ENCODE measurements at regions not wholly inside any gene's neighbourhood (a gene's known extent, or its start where the extent isn't known, plus 50 kb on each side); places are given as distances from the start of the nearest gene placed in this dataset.
A peak's percentile ranks its signal among the peaks of the same experiment; 100 is the strongest.

DNA sequence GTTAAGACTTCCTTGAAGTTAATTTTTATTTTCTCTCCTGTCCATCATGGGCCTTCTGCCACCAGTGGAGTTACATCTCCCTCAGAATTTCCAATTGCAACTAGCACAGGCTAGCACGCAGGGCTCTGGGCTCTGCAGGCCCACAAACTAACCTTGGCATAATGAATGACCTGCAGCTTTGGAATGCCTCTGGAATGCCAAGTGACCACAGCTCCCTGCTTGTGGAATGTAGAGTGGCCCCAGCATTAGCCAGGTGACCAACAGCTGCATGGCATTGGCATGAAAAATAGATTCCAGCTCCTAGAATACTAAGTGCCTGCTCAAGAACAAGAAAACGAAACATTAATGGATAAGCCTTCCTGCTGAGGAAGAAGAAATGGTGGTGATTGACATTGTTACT lies 726.1 kb downstream of the BRINP1 start:
- no peak overlapping the region for H2AK5ac ChIP-seq (ENCODE audit: insufficient read length, low read length)
- H2BK5ac ChIP-seq (ENCODE audit: insufficient read length, low read length) = no peak overlapping the region
- no peaks in the 10 kb centered on the region for H3K9me3 ChIP-seq (ENCODE audit: control insufficient read depth, low read depth, low read length)
- H3K4me3 Mint-ChIP-seq = no peak overlapping the region
- no peak overlapping the region for H3K56ac ChIP-seq (ENCODE audit: insufficient read length, low read depth, low read length)
- peak overlapping the region; percentile 58 to 82 (median 81) for H3K27ac Mint-ChIP-seq
- H3K14ac ChIP-seq (ENCODE audit: insufficient read depth, low read length) = no peak overlapping the region
- H4K5ac ChIP-seq (ENCODE audit: insufficient read length, low read depth, low read length) = no peak overlapping the region
- no peaks in the 10 kb centered on the region for H3K27me3 ChIP-seq (ENCODE audit: insufficient read depth, low read length)
- H3K23ac ChIP-seq (ENCODE audit: insufficient read length, low read depth, low read length) = no peak overlapping the region
- H2BK15ac ChIP-seq (ENCODE audit: low read depth, low read length) = no peak overlapping the region
- H2BK20ac ChIP-seq (ENCODE audit: low read depth, low read length, poor library complexity, severe bottlenecking) = no peak overlapping the region
- no peaks in the 10 kb centered on the region for H4K20me1 ChIP-seq (ENCODE audit: control insufficient read depth, insufficient read depth, insufficient read length)
- no peak overlapping the region for H3K4ac ChIP-seq (ENCODE audit: low read depth, low read length)
- peaks cover 14 to 15% of the 10 kb centered on the region in 2 experiments for H3K4me1 Mint-ChIP-seq
- WGBS (ENCODE audit: extremely low coverage, insufficient read length, low lambda C conversion rate) = no CpG with 5 or more reads among the region's 2 CpGs
- no peak overlapping the region for H3T11ph ChIP-seq (ENCODE audit: low read length)
- H3K9ac ChIP-seq (ENCODE audit: extremely low read depth, insufficient read length, low read length) = no peak overlapping the region
- H3K23me2 ChIP-seq (ENCODE audit: insufficient read length, low read depth, low read length, poor library complexity, severe bottlenecking) = no peaks in the 10 kb centered on the region
- H3K4me2 ChIP-seq (ENCODE audit: insufficient read depth, insufficient read length, low read length) = no peak overlapping the region
- no peak overlapping the region for H4K91ac ChIP-seq (ENCODE audit: insufficient read length, low read depth, low read length)
- no peak overlapping the region for H3K27ac ChIP-seq (ENCODE audit: insufficient read length, low read depth, low read length)
- H3K36me3 Mint-ChIP-seq (ENCODE audit: insufficient read depth in 1 of 3, low read depth in 3 of 3) = peaks cover 7 to 30% (median 13%) of the 10 kb centered on the region in 3 experiments
- no peak overlapping the region for H2BK12ac ChIP-seq (ENCODE audit: insufficient read length, low read depth, low read length)
- H2AFZ ChIP-seq (ENCODE audit: low read length) = no peak overlapping the region
- H3K4me1 ChIP-seq (ENCODE audit: insufficient read depth, low read length) = peaks cover 5% of the 10 kb centered on the region; the same call in 1 of the 2 replicates
- H3K79me2 ChIP-seq (ENCODE audit: insufficient read depth, low read length) = no peaks in the 10 kb centered on the region
- peak; percentile 76 for DNase-seq
- peaks cover 29% of the 10 kb centered on the region in 2 experiments for H3K9me3 Mint-ChIP-seq
- no peaks in the 10 kb centered on the region for H3K27me3 Mint-ChIP-seq (ENCODE audit: low read depth)
- TF ChIP-seq, protein P1, sequence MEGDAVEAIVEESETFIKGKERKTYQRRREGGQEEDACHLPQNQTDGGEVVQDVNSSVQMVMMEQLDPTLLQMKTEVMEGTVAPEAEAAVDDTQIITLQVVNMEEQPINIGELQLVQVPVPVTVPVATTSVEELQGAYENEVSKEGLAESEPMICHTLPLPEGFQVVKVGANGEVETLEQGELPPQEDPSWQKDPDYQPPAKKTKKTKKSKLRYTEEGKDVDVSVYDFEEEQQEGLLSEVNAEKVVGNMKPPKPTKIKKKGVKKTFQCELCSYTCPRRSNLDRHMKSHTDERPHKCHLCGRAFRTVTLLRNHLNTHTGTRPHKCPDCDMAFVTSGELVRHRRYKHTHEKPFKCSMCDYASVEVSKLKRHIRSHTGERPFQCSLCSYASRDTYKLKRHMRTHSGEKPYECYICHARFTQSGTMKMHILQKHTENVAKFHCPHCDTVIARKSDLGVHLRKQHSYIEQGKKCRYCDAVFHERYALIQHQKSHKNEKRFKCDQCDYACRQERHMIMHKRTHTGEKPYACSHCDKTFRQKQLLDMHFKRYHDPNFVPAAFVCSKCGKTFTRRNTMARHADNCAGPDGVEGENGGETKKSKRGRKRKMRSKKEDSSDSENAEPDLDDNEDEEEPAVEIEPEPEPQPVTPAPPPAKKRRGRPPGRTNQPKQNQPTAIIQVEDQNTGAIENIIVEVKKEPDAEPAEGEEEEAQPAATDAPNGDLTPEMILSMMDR (conservative IDR thresholded peaks at IDR 0.05) = no peak
- no peaks in the 10 kb centered on the region for H3K79me1 ChIP-seq (ENCODE audit: insufficient read depth, low read depth, low read length, poor library complexity, severe bottlenecking)
- no peak overlapping the region for H3K18ac ChIP-seq (ENCODE audit: insufficient read length, low read depth, low read length)
- H4K8ac ChIP-seq (replicated peaks; ENCODE audit: insufficient read length, low read depth, low read length) = no peak overlapping the region
- no peak overlapping the region for H2BK120ac ChIP-seq (ENCODE audit: low read depth, low read length, poor library complexity, severe bottlenecking)

All from H9 (cell line).